Ovary (tissue), 3 donors: ENCODE measurements at regions not wholly inside any gene's neighbourhood (a gene's known extent, or its start where the extent isn't known, plus 50 kb on each side); places are given as distances from the start of the nearest gene placed in this dataset.

Source experiments
- CTCF ChIP-seq, 3 donors: fragments of 450-650 bp in 2 of 3; fragments of 200-600 bp in 1 of 3; IDR thresholded peaks; one replicate each; pipeline versions ENCODE4 v1.5.1 to v1.8.0; 2016 to 2022; ENCODE audit warnings: antibody characterized with exemption in 3 of 3, mild to moderate bottlenecking in 1 of 3
- POLR2A ChIP-seq: fragments of 450-650 bp; IDR thresholded peaks from one replicate; pipeline ENCODE4 v1.6.1; 2017; ENCODE audit warnings: antibody characterized with exemption, mild to moderate bottlenecking, moderate library complexity
- donor health status: DM: no; HTN: no; CAD: no.

GRCh38 chr5:168104350-168104749 is 187.1 kb upstream of the WWC1 start:
- TF ChIP-seq CTCF (IDR thresholded peaks at IDR 0.05) (no peak), POLR2A (no peak)
